KMS-11 (cell line): ENCODE measurements at regions not wholly inside any gene's neighbourhood (a gene's known extent, or its start where the extent isn't known, plus 50 kb on each side); places are given as distances from the start of the nearest gene placed in this dataset.

Experiments used
- H2AFZ ChIP-seq: fragments of 200-600 bp; sonication (generic); 2 replicates; pipeline ENCODE4 v1.6.1; 2016; ENCODE audit warnings: antibody characterized with exemption, mixed run types, low read depth
- H3K27ac ChIP-seq: fragments of 200-600 bp; sonication (generic); 2 replicates; pipeline ENCODE4 v1.6.1; 2016; ENCODE audit warnings: mild to moderate bottlenecking, mixed run types
- H3K27me3 ChIP-seq: fragments of 200-600 bp; sonication (generic); 2 replicates; pipeline ENCODE4 v1.6.1; 2017; ENCODE audit warnings: mild to moderate bottlenecking, low read depth, mixed run types, moderate library complexity; ENCODE audit not compliant: insufficient read depth
- H3K36me3 ChIP-seq: fragments of 200-600 bp; sonication (generic); 2 replicates; pipeline ENCODE4 v1.6.1; 2017; ENCODE audit warnings: mild to moderate bottlenecking, mixed run types; ENCODE audit not compliant: insufficient read depth
- H3K4me1 ChIP-seq: fragments of 200-600 bp; sonication (generic); 2 replicates; pipeline ENCODE4 v1.6.1; 2016; ENCODE audit warnings: mild to moderate bottlenecking, low read depth, mixed run types; ENCODE audit not compliant: poor library complexity, severe bottlenecking
- H3K4me2 ChIP-seq: fragments of 200-600 bp; sonication (generic); 2 replicates; pipeline ENCODE4 v1.7.0; 2016; ENCODE audit warnings: mild to moderate bottlenecking, mixed run types
- H3K4me3 ChIP-seq: fragments of 200-600 bp; sonication (generic); IDR thresholded peaks from 2 replicates; pipeline ENCODE4 v1.6.1; 2017; ENCODE audit warnings: low read depth, low read length, mixed read lengths; ENCODE audit not compliant: insufficient read depth
- H3K79me2 ChIP-seq: fragments of 200-600 bp; sonication (generic); 2 replicates; pipeline ENCODE4 v1.6.1; 2016; ENCODE audit warnings: low read depth, mixed run types; ENCODE audit not compliant: insufficient read depth
- H3K9ac ChIP-seq: fragments of 200-600 bp; sonication (generic); 2 replicates; pipeline ENCODE4 v1.6.1; 2016; ENCODE audit warnings: mild to moderate bottlenecking, mixed run types
- H4K20me1 ChIP-seq: fragments of 200-600 bp; sonication (generic); 2 replicates; pipeline ENCODE4 v1.6.1; 2016; ENCODE audit warnings: mild to moderate bottlenecking, mixed run types; ENCODE audit not compliant: insufficient read depth
- CTCF ChIP-seq: fragments of 200-600 bp; sonication (generic); conservative IDR thresholded peaks from 2 replicates; pipeline ENCODE4 v1.6.1; 2017; ENCODE audit warnings: low read depth, mild to moderate bottlenecking, antibody characterized with exemption, low read length, moderate library complexity, mixed read lengths

- Histone ChIP-seq H3K36me3 (no peaks in the 10 kb centered on the region), H3K4me1 (no peaks in the 10 kb centered on the region), H3K27ac (no peak overlapping the region), H3K4me2 (no peak overlapping the region), H3K9ac (no peak overlapping the region), H2AFZ (no peak overlapping the region), H4K20me1 (no peaks in the 10 kb centered on the region), H3K79me2 (no peaks in the 10 kb centered on the region), H3K4me3 (no peak overlapping the region), H3K27me3 (no peaks in the 10 kb centered on the region)
- TF ChIP-seq CTCF, result no peak
Measured at GRCh38 chr18:10286580-10287150, 167.8 kb upstream of the APCDD1 start.

- Histone ChIP-seq H3K4me3 (no peak overlapping the region), H3K27ac (no peak overlapping the region), H3K27me3 (no peaks in the 10 kb centered on the region), H4K20me1 (no peaks in the 10 kb centered on the region), H3K79me2 (no peaks in the 10 kb centered on the region), H3K4me2 (no peak overlapping the region), H3K4me1 (no peaks in the 10 kb centered on the region), H3K9ac (no peak overlapping the region), H3K36me3 (no peaks in the 10 kb centered on the region), H2AFZ (no peak overlapping the region)
- TF ChIP-seq CTCF, result no peak
Measured at GRCh38 chr18:10289251-10289650, 165.2 kb upstream of the APCDD1 start.

- Histone ChIP-seq H3K27me3 (no peaks in the 10 kb centered on the region), H3K9ac (no peak overlapping the region), H4K20me1 (no peaks in the 10 kb centered on the region), H3K27ac (no peak overlapping the region), H3K36me3 (no peaks in the 10 kb centered on the region), H3K79me2 (no peaks in the 10 kb centered on the region), H3K4me2 (no peak overlapping the region), H2AFZ (no peak overlapping the region), H3K4me1 (no peaks in the 10 kb centered on the region), H3K4me3 (no peak overlapping the region)
- no peak for TF ChIP-seq CTCF
Measured at GRCh38 chr18:10289951-10290637, 164.3 kb upstream of the APCDD1 start.

- no peaks in the 10 kb centered on the region for H4K20me1 ChIP-seq
- no peak for TF ChIP-seq CTCF
- H3K27me3 ChIP-seq, result no peaks in the 10 kb centered on the region
- H3K4me1 ChIP-seq, result no peaks in the 10 kb centered on the region
- H3K79me2 ChIP-seq, result no peaks in the 10 kb centered on the region
- no peak overlapping the region for H3K4me2 ChIP-seq
- no peak overlapping the region for H3K9ac ChIP-seq
- H3K36me3 ChIP-seq, result no peaks in the 10 kb centered on the region
- H3K27ac ChIP-seq, result no peak overlapping the region
- no peak overlapping the region for H2AFZ ChIP-seq
- no peak overlapping the region for H3K4me3 ChIP-seq
Measured at GRCh38 chr18:10290638-10291235, 163.7 kb upstream of the APCDD1 start.
